Colonic mucosa (tissue), 4 donors: ENCODE measurements at regions not wholly inside any gene's neighbourhood (a gene's known extent, or its start where the extent isn't known, plus 50 kb on each side); places are given as distances from the start of the nearest gene placed in this dataset.
A peak's percentile ranks its signal among the peaks of the same experiment; 100 is the strongest.

Source experiments
- DNase-seq: peaks from one replicate; pipeline ENCODE4 v3.0.0-alpha.2; 2020
- H3K27ac ChIP-seq: fragments of 200-600 bp; one replicate; pipeline ENCODE4 v1.8.0; 2021
- H3K27me3 ChIP-seq: fragments of 200-600 bp; one replicate; pipeline ENCODE4 v1.8.0; 2021
- H3K36me3 ChIP-seq: fragments of 200-600 bp; one replicate; pipeline ENCODE4 v1.8.0; 2021
- H3K4me1 ChIP-seq: fragments of 200-600 bp; one replicate; pipeline ENCODE4 v1.8.0; 2021; ENCODE audit warnings: mild to moderate bottlenecking
- H3K4me3 ChIP-seq: fragments of 200-600 bp; one replicate; pipeline ENCODE4 v1.8.0; 2021
- H3K9ac ChIP-seq, 2 donors: one replicate each; pipeline ENCODE4 v1.7.0; 2013; ENCODE audit warnings: control low read depth in 2 of 2, low read depth in 2 of 2, low read length in 2 of 2
- H3K9me3 ChIP-seq: fragments of 200-600 bp; one replicate; pipeline ENCODE4 v1.8.0; 2021
- intact Hi-C: fragments of 100-400 bp; cut with DNase I; formaldehyde crosslinking; loops from one replicate; pipeline ENCODE4 v1.14.1; 2022
- TF ChIP-seq, protein P1 (sequence below): fragments of 200-600 bp; IDR thresholded peaks from one replicate; pipeline ENCODE4 v1.8.0; 2022; ENCODE audit warnings: antibody characterized with exemption, mild to moderate bottlenecking
- donor health status: healthy.
- donor health status: DM: no; HTN: no; CAD: no.
- donor health status: DM: no; HTN: no; CAD: no.

- H3K4me1 ChIP-seq: peaks cover 3% of the 10 kb centered on the region
- intact Hi-C loops: loop anchor here (10.0 kb wide), 1 partner anchor 68 kb away; the partner anchor contains the start of gene SERTAD2
- TF ChIP-seq, protein P1, sequence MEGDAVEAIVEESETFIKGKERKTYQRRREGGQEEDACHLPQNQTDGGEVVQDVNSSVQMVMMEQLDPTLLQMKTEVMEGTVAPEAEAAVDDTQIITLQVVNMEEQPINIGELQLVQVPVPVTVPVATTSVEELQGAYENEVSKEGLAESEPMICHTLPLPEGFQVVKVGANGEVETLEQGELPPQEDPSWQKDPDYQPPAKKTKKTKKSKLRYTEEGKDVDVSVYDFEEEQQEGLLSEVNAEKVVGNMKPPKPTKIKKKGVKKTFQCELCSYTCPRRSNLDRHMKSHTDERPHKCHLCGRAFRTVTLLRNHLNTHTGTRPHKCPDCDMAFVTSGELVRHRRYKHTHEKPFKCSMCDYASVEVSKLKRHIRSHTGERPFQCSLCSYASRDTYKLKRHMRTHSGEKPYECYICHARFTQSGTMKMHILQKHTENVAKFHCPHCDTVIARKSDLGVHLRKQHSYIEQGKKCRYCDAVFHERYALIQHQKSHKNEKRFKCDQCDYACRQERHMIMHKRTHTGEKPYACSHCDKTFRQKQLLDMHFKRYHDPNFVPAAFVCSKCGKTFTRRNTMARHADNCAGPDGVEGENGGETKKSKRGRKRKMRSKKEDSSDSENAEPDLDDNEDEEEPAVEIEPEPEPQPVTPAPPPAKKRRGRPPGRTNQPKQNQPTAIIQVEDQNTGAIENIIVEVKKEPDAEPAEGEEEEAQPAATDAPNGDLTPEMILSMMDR: no peak
Observed at GRCh38 chr2:64722291-64723044, 68.8 kb upstream of the SERTAD2 start.

DNA sequence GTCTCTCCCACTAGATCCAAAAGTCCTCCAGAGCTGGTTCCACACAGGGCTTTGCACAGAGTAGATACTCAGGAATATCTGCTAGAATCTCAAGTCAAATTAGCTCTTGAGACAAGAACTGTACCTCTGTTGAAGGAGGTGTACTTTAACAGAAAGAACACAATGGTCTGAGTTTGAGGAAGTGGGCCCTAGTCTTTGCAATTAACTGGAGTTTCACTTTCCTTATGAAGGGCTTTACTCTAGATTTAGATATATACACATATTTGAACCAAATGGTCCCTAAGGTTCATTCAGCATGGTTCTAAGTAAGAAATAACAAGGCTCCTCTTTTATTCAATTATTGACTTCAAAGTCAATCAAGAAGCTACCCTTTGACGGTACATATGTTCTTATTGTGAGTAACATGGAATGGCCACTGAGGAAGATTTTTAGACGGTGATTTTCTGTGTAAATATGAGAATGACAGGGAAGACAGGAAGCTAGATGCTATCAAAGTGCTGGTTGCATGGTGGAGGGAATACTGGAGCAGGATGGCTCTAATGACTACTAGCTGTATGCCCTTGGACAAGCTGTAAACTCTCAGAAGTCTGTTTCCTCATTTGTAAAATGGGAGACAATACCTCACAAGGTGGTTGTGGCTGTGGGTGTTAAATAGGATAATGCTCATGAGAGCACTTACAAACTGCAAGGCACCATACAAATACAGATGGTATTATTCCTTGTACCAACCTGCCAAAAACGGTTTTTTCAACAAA is 73.5 kb upstream of the SERTAD2 start:
- H3K4me3 ChIP-seq: no peak overlapping the region
- no peaks in the 10 kb centered on the region for H3K27me3 ChIP-seq
- peak overlapping the region; percentile 62 for H3K27ac ChIP-seq
- H3K9me3 ChIP-seq: no peaks in the 10 kb centered on the region
- H3K9ac ChIP-seq: no peak overlapping the region
- TF ChIP-seq, protein P1: no peak
- peaks cover 6% of the 10 kb centered on the region for H3K4me1 ChIP-seq
- intact Hi-C loops: loop anchor here (10.0 kb wide), 1 partner anchor 72 kb away; the partner anchor contains the start of gene SERTAD2
- no peak for DNase-seq
- no peaks in the 10 kb centered on the region for H3K36me3 ChIP-seq

More at GRCh38 chr2:64722291-64723044, 68.8 kb upstream of the SERTAD2 start:
- no peak overlapping the region for H3K4me3 ChIP-seq
- no peaks in the 10 kb centered on the region for H3K9me3 ChIP-seq
- H3K36me3 ChIP-seq: no peaks in the 10 kb centered on the region
- H3K9ac ChIP-seq: no peak overlapping the region
- H3K27ac ChIP-seq: no peak overlapping the region
- no peaks in the 10 kb centered on the region for H3K27me3 ChIP-seq
- no peak for DNase-seq

DNA sequence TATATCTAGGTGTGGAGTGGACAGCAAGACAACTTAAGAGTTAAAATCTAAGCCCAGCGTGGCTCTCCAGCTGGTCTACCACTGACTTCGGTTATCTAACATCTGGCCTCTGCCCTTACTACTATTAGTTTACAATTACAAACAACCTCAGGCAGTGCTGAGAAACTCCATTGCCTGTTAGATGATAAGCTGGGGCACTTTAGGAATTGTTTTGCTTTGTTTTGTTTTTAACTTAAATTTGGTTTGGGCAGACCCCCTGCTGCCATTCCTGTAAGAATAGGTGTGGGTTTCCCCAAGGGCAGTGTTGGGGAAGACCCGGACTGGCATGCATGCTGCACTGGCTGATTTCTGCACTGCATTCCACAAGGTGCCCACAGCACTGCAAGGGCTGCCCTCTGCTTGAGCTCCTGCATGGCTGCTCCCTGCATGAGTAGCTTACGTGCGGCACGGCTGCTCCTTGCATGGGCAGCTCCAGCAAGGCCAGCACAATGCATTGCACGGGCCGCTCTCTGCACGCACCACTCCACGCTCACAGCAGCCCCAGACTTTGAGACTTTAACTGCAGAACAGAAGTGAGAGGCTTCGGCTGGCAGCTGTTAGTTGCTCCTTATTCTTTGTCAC is 74.2 kb upstream of the SERTAD2 start:
- Histone ChIP-seq H3K27ac (peak overlapping the region; percentile 62), H3K4me3 (no peak overlapping the region), H3K4me1 (peaks cover 6% of the 10 kb centered on the region), H3K9ac (peak overlapping the region in 1 of 2 donors; percentile 26), H3K9me3 (no peaks in the 10 kb centered on the region), H3K27me3 (no peaks in the 10 kb centered on the region), H3K36me3 (no peaks in the 10 kb centered on the region)
- intact Hi-C loops: loop anchor here (10.0 kb wide), 1 partner anchor 73 kb away; the partner anchor contains the start of gene SERTAD2
- TF ChIP-seq, protein P1: no peak
- no peak for DNase-seq

DNA sequence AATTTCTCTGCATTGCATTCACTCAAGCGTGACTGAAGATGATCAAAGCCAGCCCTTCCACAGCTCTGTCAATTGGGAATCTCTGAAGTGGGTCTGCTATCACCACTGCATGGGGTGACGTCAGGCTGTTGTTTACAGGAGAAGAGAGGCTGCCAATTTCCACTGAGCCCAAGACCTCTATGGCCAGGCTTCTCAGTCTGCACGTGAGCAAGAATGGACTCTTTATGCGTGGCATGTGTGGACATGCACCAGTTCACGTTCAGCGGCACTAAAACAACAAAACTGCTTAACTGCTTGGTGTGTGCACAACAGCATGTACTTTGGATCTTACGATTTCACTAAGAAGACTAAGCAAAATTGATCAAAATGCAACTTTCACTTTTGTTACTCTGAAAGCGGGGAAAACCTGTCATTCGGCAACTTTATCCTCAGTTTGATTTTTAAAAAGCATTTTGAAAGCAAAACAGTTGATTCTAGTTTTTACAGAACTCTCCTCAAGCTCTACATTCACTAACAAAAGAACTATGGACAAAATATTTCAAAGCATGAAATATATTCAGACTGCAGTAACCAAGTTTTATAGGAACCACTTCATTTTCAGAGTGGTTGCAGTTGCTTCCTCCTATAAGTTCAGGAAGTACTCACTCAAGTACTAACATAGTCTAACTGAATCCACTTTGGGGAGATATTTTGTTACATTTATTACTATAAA is 77.0 kb upstream of the SERTAD2 start:
- intact Hi-C loops: no loop called here
- peaks cover 6% of the 10 kb centered on the region for H3K4me1 ChIP-seq
- H3K4me3 ChIP-seq: peak overlapping the region; percentile 6
- H3K27ac ChIP-seq: peak overlapping the region; percentile 58
- peak; percentile 80 for DNase-seq
- H3K36me3 ChIP-seq: no peaks in the 10 kb centered on the region
- no peaks in the 10 kb centered on the region for H3K27me3 ChIP-seq
- H3K9ac ChIP-seq: peak overlapping the region in 1 of 2 donors; percentile 83
- H3K9me3 ChIP-seq: no peaks in the 10 kb centered on the region
- TF ChIP-seq, protein P1: no peak

DNA sequence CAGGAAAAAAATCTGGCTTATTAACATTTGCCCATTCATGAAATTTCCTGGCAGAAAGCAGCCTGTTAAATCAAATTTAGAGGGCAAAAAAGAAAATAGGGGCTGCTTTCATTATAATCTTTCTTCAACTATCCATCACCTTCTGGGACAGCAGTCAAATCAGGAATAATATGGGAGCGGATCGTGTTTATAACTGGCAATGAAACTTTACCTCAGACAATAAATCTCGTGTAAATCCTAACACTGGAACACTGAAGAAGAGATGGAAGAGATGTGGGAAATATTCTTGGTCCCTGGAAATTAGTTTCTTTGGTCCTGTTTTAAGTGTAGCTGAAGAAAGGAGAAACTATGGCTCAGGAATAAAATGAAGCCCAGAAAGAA is 77.5 kb upstream of the SERTAD2 start:
- intact Hi-C loops: no loop called here
- peaks cover 6% of the 10 kb centered on the region for H3K4me1 ChIP-seq
- TF ChIP-seq, protein P1: no peak

More for the DNA sequence above, 77.5 kb upstream of the SERTAD2 start:
- Histone ChIP-seq H3K9me3 (no peaks in the 10 kb centered on the region), H3K27ac (peak overlapping the region; percentile 58), H3K9ac (peak overlapping the region in 1 of 2 donors; percentile 83), H3K4me3 (no peak overlapping the region), H3K27me3 (no peaks in the 10 kb centered on the region), H3K36me3 (no peaks in the 10 kb centered on the region)
- DNase-seq: no peak
